Neural progenitor cell (in vitro differentiated cells): ENCODE measurements at regions not wholly inside any gene's neighbourhood (a gene's known extent, or its start where the extent isn't known, plus 50 kb on each side); places are given as distances from the start of the nearest gene placed in this dataset.

ENCODE experiments used
- DNase-seq: peaks from one replicate; pipeline ENCODE4 v3.0.0-alpha.2; 2016; ENCODE audit warnings: low spot score
- H2AFZ ChIP-seq: fragments of 200-600 bp; sonication (generic); replicated peaks from 2 replicates; pipeline ENCODE4 v1.6.1; 2016; ENCODE audit warnings: antibody characterized with exemption
- H3F3A ChIP-seq: fragments of 200-600 bp; sonication (generic); 2 replicates; pipeline ENCODE4 v1.6.1; 2016; ENCODE audit warnings: antibody characterized with exemption, low read depth
- H3K27ac ChIP-seq: fragments of 200-600 bp; sonication (generic); 2 replicates; pipeline ENCODE4 v1.5.1; 2016; ENCODE audit warnings: mild to moderate bottlenecking
- H3K27me3 ChIP-seq: fragments of 200-600 bp; sonication (generic); 2 replicates; pipeline ENCODE4 v1.6.1; 2016; ENCODE audit warnings: mild to moderate bottlenecking, moderate library complexity
- H3K36me3 ChIP-seq: fragments of 200-600 bp; sonication (generic); 2 replicates; pipeline ENCODE4 v1.5.1; 2016
- H3K4me1 ChIP-seq: fragments of 200-600 bp; sonication (generic); 2 replicates; pipeline ENCODE4 v1.6.1; 2016; ENCODE audit warnings: mixed run types
- H3K4me2 ChIP-seq: fragments of 200-600 bp; sonication (generic); 2 replicates; pipeline ENCODE4 v1.6.1; 2016
- H3K4me3 ChIP-seq: fragments of 200-600 bp; sonication (generic); 2 replicates; pipeline ENCODE4 v1.5.1; 2016
- H3K79me2 ChIP-seq: fragments of 200-600 bp; sonication (generic); 2 replicates; pipeline ENCODE4 v1.6.1; 2016; ENCODE audit warnings: low read depth
- H3K9ac ChIP-seq: fragments of 200-600 bp; sonication (generic); 2 replicates; pipeline ENCODE4 v1.6.1; 2016
- H3K9me3 ChIP-seq: fragments of 200-600 bp; sonication (generic); 2 replicates; pipeline ENCODE4 v1.5.1; 2016; ENCODE audit warnings: low read depth
- H4K20me1 ChIP-seq: fragments of 200-600 bp; sonication (generic); 2 replicates; pipeline ENCODE4 v1.6.1; 2016; ENCODE audit warnings: low read depth
- H3K27ac Mint-ChIP-seq: 3 replicates; pipeline ENCODE4 v1.8.0; 2021; ENCODE audit warnings: mixed read lengths
- H3K27me3 Mint-ChIP-seq: 2 replicates; pipeline ENCODE4 v1.8.0; 2022; ENCODE audit warnings: low read depth, mild to moderate bottlenecking, inconsistent platforms, moderate library complexity, mixed read lengths; ENCODE audit not compliant: insufficient read depth
- H3K36me3 Mint-ChIP-seq: 3 replicates; pipeline ENCODE4 v1.8.0; 2021; ENCODE audit warnings: mixed read lengths
- H3K4me1 Mint-ChIP-seq: 3 replicates; pipeline ENCODE4 v1.8.0; 2021; ENCODE audit warnings: mixed read lengths
- H3K4me3 Mint-ChIP-seq: 3 replicates; pipeline ENCODE4 v1.8.0; 2021; ENCODE audit warnings: mild to moderate bottlenecking, moderate library complexity, mixed read lengths
- H3K9me3 Mint-ChIP-seq: 3 replicates; pipeline ENCODE4 v1.8.0; 2020; ENCODE audit warnings: mixed read lengths
- EZH2 ChIP-seq: fragments of 200-600 bp; sonication (generic); IDR thresholded peaks from 2 replicates; pipeline ENCODE4 v1.6.1; 2017; ENCODE audit warnings: antibody characterized with exemption, mild to moderate bottlenecking, moderate library complexity
- EZH2phosphoT487 ChIP-seq: fragments of 200-600 bp; sonication (generic); IDR thresholded peaks from 2 replicates; pipeline ENCODE4 v1.6.1; 2017; ENCODE audit warnings: antibody characterized with exemption
- TF ChIP-seq, protein P1 (sequence below): fragments of 200-600 bp; sonication (generic); IDR thresholded peaks from 2 replicates; pipeline ENCODE4 v1.5.1; 2017; ENCODE audit warnings: antibody characterized with exemption, mild to moderate bottlenecking

DNA sequence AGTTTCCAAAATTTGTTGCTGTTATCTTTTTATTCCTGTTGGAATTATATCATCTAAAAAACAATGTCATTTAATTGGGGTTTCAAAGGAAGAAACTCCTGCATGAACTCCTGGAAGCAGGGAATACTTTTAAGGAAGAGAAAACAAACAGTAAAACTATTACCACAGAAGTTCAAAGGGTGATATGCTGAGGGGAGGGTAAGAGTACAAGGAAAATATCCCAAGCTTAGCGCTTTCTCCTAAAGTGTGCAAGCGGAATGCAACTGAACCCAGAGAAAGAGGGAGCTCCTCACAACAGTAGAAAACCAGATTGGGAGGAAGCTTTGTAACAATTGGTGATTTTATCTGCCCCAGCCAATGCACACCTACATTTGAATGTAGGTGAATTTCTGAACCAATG, 175.1 kb downstream of the NUFIP1 start:
- H3K4me1 Mint-ChIP-seq: peaks cover 23% of the 10 kb centered on the region
- H4K20me1 ChIP-seq: no peaks in the 10 kb centered on the region

DNA sequence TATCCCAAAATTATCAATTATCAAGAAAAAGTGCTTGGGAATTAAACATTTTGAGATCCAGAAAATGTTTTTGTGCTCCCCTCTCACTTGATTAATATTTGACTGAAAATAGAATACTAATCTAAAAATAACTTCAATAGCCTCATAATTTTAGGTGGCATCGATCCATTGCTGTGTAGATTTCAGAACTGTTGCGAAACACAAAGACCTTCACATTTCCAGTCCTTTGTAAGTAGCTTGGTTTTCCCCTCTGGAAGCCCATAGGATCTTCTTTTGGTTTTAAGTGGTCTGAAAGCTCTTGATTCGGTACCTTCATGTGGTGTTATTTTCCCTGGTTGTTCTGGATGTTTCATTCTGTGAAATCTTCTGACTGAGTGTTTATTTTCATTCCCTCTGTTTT, 176.5 kb downstream of the NUFIP1 start:
- no peaks in the 10 kb centered on the region for H3K36me3 ChIP-seq
- TF ChIP-seq EZH2phosphoT487 (no peak), EZH2 (no peak)
- TF ChIP-seq, protein P1, sequence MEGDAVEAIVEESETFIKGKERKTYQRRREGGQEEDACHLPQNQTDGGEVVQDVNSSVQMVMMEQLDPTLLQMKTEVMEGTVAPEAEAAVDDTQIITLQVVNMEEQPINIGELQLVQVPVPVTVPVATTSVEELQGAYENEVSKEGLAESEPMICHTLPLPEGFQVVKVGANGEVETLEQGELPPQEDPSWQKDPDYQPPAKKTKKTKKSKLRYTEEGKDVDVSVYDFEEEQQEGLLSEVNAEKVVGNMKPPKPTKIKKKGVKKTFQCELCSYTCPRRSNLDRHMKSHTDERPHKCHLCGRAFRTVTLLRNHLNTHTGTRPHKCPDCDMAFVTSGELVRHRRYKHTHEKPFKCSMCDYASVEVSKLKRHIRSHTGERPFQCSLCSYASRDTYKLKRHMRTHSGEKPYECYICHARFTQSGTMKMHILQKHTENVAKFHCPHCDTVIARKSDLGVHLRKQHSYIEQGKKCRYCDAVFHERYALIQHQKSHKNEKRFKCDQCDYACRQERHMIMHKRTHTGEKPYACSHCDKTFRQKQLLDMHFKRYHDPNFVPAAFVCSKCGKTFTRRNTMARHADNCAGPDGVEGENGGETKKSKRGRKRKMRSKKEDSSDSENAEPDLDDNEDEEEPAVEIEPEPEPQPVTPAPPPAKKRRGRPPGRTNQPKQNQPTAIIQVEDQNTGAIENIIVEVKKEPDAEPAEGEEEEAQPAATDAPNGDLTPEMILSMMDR: no peak

More for the DNA sequence above, 175.1 kb downstream of the NUFIP1 start:
- DNase-seq: no peak
- no peaks in the 10 kb centered on the region for H3K36me3 ChIP-seq
- no peak overlapping the region for H2AFZ ChIP-seq
- no peaks in the 10 kb centered on the region for H3K9me3 Mint-ChIP-seq
- peaks cover 4% of the 10 kb centered on the region for H3K4me1 ChIP-seq
- TF ChIP-seq EZH2: no peak
- TF ChIP-seq, protein P1: no peak
- TF ChIP-seq EZH2phosphoT487: no peak
- H3K4me2 ChIP-seq: no peak overlapping the region
- H3K36me3 Mint-ChIP-seq: no peaks in the 10 kb centered on the region
- no peak overlapping the region for H3K4me3 Mint-ChIP-seq
- no peaks in the 10 kb centered on the region for H3K79me2 ChIP-seq
- no peak overlapping the region for H3K27ac ChIP-seq
- H3K9me3 ChIP-seq: no peaks in the 10 kb centered on the region
- H3F3A ChIP-seq: no peaks in the 10 kb centered on the region
- H3K27me3 Mint-ChIP-seq: no peaks in the 10 kb centered on the region
- H3K9ac ChIP-seq: no peak overlapping the region
- no peak overlapping the region for H3K27ac Mint-ChIP-seq
- no peak overlapping the region for H3K4me3 ChIP-seq
- no peaks in the 10 kb centered on the region for H3K27me3 ChIP-seq

DNA sequence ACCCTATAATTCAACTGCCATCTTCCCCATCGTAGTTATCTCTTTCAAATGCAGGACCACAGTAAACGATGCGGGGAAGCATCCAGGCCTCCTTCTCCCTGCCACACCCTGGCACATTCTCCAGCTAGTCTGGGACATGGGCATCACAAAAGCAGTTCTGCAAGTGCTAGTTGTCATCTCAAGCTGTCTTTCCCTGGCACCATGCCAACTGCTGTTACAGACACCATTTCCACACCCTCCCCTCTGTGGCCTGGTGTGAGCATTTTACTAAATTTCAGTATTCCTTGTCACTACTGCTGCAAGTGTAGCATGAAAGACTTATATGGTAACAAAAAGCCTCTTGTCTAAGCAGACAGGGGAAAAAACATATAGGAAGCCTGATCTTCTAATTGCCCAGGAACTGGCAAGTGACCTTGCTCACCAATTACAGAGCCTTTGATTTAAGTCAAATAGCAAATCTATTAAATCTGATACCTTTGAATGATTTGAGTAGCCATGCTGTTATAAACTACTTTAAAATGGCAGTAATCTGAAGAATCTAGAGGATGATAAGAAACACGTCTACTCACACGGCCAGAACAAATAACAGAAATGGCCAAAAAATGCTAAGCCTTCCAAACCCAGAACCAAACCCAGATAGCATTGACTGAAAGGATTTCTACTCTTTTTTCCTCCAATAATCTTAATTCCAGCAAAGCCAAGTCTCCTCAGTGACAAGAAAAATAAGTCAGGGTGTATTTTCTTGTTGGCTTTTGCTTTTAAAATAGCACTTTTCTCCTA, 179.0 kb downstream of the NUFIP1 start:
- no peak overlapping the region for H3K4me2 ChIP-seq
- H3K9me3 ChIP-seq: no peaks in the 10 kb centered on the region
- H3K9ac ChIP-seq: no peak overlapping the region
- Mint-ChIP-seq H3K27ac (no peak overlapping the region), H3K4me1 (peaks cover 12% of the 10 kb centered on the region), H3K9me3 (no peaks in the 10 kb centered on the region), H3K36me3 (no peaks in the 10 kb centered on the region), H3K4me3 (no peak overlapping the region), H3K27me3 (peaks cover under 1% of the 10 kb centered on the region)
- H3K4me3 ChIP-seq: no peak overlapping the region
- H3K4me1 ChIP-seq: peaks cover 5% of the 10 kb centered on the region
- no peaks in the 10 kb centered on the region for H3K79me2 ChIP-seq
- no peaks in the 10 kb centered on the region for H3K27me3 ChIP-seq
- no peaks in the 10 kb centered on the region for H3K36me3 ChIP-seq
- no peaks in the 10 kb centered on the region for H3F3A ChIP-seq
- H3K27ac ChIP-seq: no peak overlapping the region
- DNase-seq: no peak
- H4K20me1 ChIP-seq: no peaks in the 10 kb centered on the region
- no peak overlapping the region for H2AFZ ChIP-seq
- no peak for TF ChIP-seq EZH2

More for the DNA sequence above, 176.5 kb downstream of the NUFIP1 start:
- Histone ChIP-seq H3F3A (no peaks in the 10 kb centered on the region), H3K27me3 (no peaks in the 10 kb centered on the region), H2AFZ (no peak overlapping the region), H3K4me2 (no peak overlapping the region), H3K9ac (no peak overlapping the region), H3K27ac (no peak overlapping the region), H3K79me2 (no peaks in the 10 kb centered on the region), H3K4me1 (peaks cover 4% of the 10 kb centered on the region), H3K4me3 (no peak overlapping the region), H4K20me1 (no peaks in the 10 kb centered on the region), H3K9me3 (no peaks in the 10 kb centered on the region)
- DNase-seq: no peak
- no peak overlapping the region for H3K27ac Mint-ChIP-seq
- H3K36me3 Mint-ChIP-seq: no peaks in the 10 kb centered on the region
- H3K27me3 Mint-ChIP-seq: no peaks in the 10 kb centered on the region
- H3K4me3 Mint-ChIP-seq: no peak overlapping the region
- H3K4me1 Mint-ChIP-seq: peaks cover 18% of the 10 kb centered on the region
- no peaks in the 10 kb centered on the region for H3K9me3 Mint-ChIP-seq

DNA sequence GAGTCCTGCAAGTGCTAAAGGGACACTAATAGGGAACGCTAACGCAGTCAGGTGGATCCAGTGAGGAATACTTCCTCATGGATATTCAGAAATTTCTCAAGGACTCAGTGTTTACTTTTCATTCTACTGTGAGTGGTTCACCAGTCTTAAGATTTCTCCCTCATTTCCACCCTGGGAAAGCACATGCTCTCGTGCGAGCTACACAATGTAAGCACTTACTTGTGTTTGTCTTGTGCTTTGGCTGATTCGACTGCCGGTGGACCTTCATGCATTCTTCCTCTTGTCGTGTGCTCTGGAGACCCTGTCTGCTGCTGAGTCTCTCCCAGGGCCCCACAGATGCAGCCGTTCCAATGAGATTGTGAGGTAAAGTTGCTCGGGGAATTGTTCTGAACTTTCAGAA, 180.1 kb downstream of the NUFIP1 start:
- Histone ChIP-seq H3K79me2 (no peaks in the 10 kb centered on the region), H3K9me3 (no peaks in the 10 kb centered on the region), H4K20me1 (no peaks in the 10 kb centered on the region), H3K4me1 (peaks cover 5% of the 10 kb centered on the region), H3K9ac (no peak overlapping the region), H3F3A (no peaks in the 10 kb centered on the region), H3K27me3 (no peaks in the 10 kb centered on the region), H3K4me3 (no peak overlapping the region), H2AFZ (peak overlapping the region; percentile 20), H3K27ac (no peak overlapping the region), H3K4me2 (no peak overlapping the region), H3K36me3 (no peaks in the 10 kb centered on the region)
- Mint-ChIP-seq H3K36me3 (no peaks in the 10 kb centered on the region), H3K27ac (peak overlapping the region; percentile 94), H3K9me3 (peaks cover 4% of the 10 kb centered on the region), H3K27me3 (peaks cover 3% of the 10 kb centered on the region), H3K4me3 (peak overlapping the region; percentile 53), H3K4me1 (peaks cover 12% of the 10 kb centered on the region)
- no peak for DNase-seq
- TF ChIP-seq EZH2phosphoT487 (no peak), EZH2 (no peak)
- TF ChIP-seq, protein P1: no peak
